ENCODE measurements at regions not wholly inside any gene's neighbourhood (a gene's known extent, or its start where the extent isn't known, plus 50 kb on each side); places are given as distances from the start of the nearest gene placed in this dataset.

DNA sequence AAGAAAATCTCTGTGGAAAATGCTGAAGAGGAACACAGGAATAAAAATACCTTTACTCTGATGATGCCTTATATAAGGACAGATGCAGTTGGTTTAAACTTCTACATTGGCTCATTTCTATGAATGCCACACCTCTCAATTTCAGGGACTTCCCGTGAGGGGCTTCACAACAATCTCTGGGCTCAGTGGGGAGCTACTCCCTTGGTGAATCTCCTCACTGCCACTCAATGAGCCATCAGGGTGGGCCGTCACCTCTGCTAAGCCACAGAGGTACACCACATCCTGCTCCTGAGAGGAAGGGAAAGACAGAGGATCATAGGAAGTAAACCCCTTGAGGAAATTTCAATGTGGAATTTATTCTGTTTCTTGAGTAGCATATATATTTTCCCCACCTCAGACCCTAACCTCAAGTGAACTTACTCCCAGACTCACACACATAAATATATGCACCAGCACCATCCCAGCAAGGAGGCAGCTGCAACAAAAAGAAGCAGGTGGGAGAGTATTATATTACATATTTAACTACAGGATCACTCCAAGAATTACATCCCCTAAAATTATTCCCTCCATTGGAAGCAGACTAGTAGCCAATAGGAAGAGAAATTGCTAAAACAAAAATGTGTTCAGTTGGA lies 63.3 kb upstream of the PRSS1 start:
- H3K79me2 ChIP-seq (ENCODE audit: insufficient read depth, low read length), result no peaks in the 10 kb centered on the region
- no peaks in the 10 kb centered on the region for H3F3A ChIP-seq (ENCODE audit: low read depth)
- H2AFZ ChIP-seq (ENCODE audit: low read length), result no peak overlapping the region
- no peak overlapping the region for H3K4me3 ChIP-seq (ENCODE audit: low read length, poor library complexity, severe bottlenecking)
- H3K9me2 ChIP-seq (replicated peaks; ENCODE audit: low read depth, low read length), result no peaks in the 10 kb centered on the region
- no peaks in the 10 kb centered on the region for H3K4me1 ChIP-seq (ENCODE audit: insufficient read depth, low read length, poor library complexity, severe bottlenecking)
- H3K36me3 ChIP-seq (ENCODE audit: insufficient read depth, low read length), result no peaks in the 10 kb centered on the region
- H3K27me3 ChIP-seq (ENCODE audit: insufficient read depth, low read length, poor library complexity, severe bottlenecking), result no peaks in the 10 kb centered on the region
- no peaks in the 10 kb centered on the region for H4K20me1 ChIP-seq (ENCODE audit: insufficient read depth, low read length, poor library complexity, severe bottlenecking)
- H3K9ac ChIP-seq (ENCODE audit: low read depth, low read length, poor library complexity, severe bottlenecking), result no peak overlapping the region
- TF ChIP-seq, protein P1, sequence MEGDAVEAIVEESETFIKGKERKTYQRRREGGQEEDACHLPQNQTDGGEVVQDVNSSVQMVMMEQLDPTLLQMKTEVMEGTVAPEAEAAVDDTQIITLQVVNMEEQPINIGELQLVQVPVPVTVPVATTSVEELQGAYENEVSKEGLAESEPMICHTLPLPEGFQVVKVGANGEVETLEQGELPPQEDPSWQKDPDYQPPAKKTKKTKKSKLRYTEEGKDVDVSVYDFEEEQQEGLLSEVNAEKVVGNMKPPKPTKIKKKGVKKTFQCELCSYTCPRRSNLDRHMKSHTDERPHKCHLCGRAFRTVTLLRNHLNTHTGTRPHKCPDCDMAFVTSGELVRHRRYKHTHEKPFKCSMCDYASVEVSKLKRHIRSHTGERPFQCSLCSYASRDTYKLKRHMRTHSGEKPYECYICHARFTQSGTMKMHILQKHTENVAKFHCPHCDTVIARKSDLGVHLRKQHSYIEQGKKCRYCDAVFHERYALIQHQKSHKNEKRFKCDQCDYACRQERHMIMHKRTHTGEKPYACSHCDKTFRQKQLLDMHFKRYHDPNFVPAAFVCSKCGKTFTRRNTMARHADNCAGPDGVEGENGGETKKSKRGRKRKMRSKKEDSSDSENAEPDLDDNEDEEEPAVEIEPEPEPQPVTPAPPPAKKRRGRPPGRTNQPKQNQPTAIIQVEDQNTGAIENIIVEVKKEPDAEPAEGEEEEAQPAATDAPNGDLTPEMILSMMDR (conservative IDR thresholded peaks at IDR 0.05; ENCODE audit: low read length), result no peak
- TF ChIP-seq EZH2phosphoT487 (IDR thresholded peaks at IDR 0.05; ENCODE audit: borderline replicate concordance), result no peak
- H3K4me2 ChIP-seq (ENCODE audit: low read depth, low read length, poor library complexity, severe bottlenecking), result no peak overlapping the region
- no peaks in the 10 kb centered on the region for H3K9me3 ChIP-seq (ENCODE audit: insufficient read depth, low read depth, low read length)

DNA sequence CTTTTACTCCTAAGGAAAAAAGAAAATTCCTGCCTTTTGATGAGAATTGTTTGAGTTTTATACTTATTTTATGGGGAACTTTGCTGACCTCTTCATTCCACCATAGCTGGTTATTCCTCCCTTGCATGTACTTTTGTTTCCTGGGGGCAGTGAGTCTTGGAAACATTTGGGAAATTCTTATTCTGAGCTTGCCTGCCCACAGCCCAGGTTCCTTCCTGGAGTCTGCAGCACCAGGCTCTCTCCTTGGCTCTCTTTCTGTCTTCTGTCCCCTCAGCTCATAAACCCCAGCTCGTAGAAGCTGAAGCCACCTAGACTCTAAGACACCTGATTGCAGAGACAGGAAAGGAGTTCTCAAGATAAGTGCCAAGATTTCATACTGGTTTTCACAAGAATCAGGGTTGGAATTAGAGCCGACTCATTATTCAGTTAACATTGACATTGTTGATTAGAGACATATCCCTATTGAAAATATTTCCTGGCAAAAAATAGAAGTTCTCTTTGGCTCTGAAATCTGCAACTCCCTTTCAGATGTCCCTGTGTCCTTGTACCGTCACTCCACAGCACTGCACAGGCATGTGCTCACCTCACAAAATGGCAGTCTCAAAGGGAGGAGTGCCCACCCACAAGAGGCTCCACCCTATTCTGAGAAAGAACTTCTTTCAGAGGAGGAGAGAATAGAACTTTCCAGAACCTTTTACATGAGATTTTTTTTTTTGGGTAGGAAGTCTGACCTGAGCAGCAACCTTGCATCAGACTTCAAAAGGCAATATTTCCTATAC lies 67.8 kb upstream of the PRSS1 start:
- Histone ChIP-seq H3K4me1 (ENCODE audit: insufficient read depth, low read length, poor library complexity, severe bottlenecking) (no peaks in the 10 kb centered on the region), H3K36me3 (ENCODE audit: insufficient read depth, low read length) (no peaks in the 10 kb centered on the region), H3K9ac (ENCODE audit: low read depth, low read length, poor library complexity, severe bottlenecking) (no peak overlapping the region), H2AFZ (ENCODE audit: low read length) (no peak overlapping the region), H3K79me2 (ENCODE audit: insufficient read depth, low read length) (no peaks in the 10 kb centered on the region), H3K9me2 (replicated peaks; ENCODE audit: low read depth, low read length) (no peaks in the 10 kb centered on the region), H3F3A (ENCODE audit: low read depth) (no peaks in the 10 kb centered on the region), H4K20me1 (ENCODE audit: insufficient read depth, low read length, poor library complexity, severe bottlenecking) (no peaks in the 10 kb centered on the region), H3K9me3 (ENCODE audit: insufficient read depth, low read depth, low read length) (no peaks in the 10 kb centered on the region), H3K4me3 (ENCODE audit: low read length, poor library complexity, severe bottlenecking) (no peak overlapping the region), H3K4me2 (ENCODE audit: low read depth, low read length, poor library complexity, severe bottlenecking) (no peak overlapping the region), H3K27me3 (ENCODE audit: insufficient read depth, low read length, poor library complexity, severe bottlenecking) (no peaks in the 10 kb centered on the region)
- TF ChIP-seq, protein P1 (conservative IDR thresholded peaks at IDR 0.05; ENCODE audit: low read length), result no peak
- no peak for TF ChIP-seq EZH2phosphoT487 (IDR thresholded peaks at IDR 0.05; ENCODE audit: borderline replicate concordance)

DNA sequence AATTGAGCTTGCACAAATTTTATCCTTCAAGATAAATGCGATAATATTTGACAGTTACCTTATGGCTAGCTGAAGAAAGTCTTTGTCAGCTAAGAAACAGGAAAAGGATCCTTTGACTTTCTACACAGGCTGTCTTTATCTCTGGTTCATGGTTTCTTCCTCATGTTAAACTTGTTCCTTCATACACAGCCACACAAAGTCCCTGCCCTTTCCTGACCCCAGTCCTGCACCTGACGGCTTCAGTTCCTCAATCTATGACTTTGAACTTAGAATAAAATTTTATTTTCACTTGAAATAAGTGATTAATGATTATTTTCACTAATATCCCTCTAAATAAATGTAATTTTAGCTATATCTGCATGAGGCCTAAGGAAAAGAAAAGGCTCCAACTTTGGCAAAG lies 77.8 kb upstream of the PRSS1 start:
- Histone ChIP-seq H3K79me2 (ENCODE audit: insufficient read depth, low read length) (no peaks in the 10 kb centered on the region), H2AFZ (ENCODE audit: low read length) (no peak overlapping the region), H3K9me2 (replicated peaks; ENCODE audit: low read depth, low read length) (no peaks in the 10 kb centered on the region), H3K9ac (ENCODE audit: low read depth, low read length, poor library complexity, severe bottlenecking) (no peak overlapping the region), H3K9me3 (ENCODE audit: insufficient read depth, low read depth, low read length) (no peaks in the 10 kb centered on the region), H3K4me2 (ENCODE audit: low read depth, low read length, poor library complexity, severe bottlenecking) (no peak overlapping the region), H3F3A (ENCODE audit: low read depth) (no peaks in the 10 kb centered on the region), H3K4me1 (ENCODE audit: insufficient read depth, low read length, poor library complexity, severe bottlenecking) (no peaks in the 10 kb centered on the region), H3K27me3 (ENCODE audit: insufficient read depth, low read length, poor library complexity, severe bottlenecking) (no peaks in the 10 kb centered on the region), H3K36me3 (ENCODE audit: insufficient read depth, low read length) (no peaks in the 10 kb centered on the region), H3K4me3 (ENCODE audit: low read length, poor library complexity, severe bottlenecking) (no peak overlapping the region), H4K20me1 (ENCODE audit: insufficient read depth, low read length, poor library complexity, severe bottlenecking) (no peaks in the 10 kb centered on the region)
- TF ChIP-seq, protein P1 (conservative IDR thresholded peaks at IDR 0.05; ENCODE audit: low read length), result no peak
- no peak for TF ChIP-seq EZH2phosphoT487 (IDR thresholded peaks at IDR 0.05; ENCODE audit: borderline replicate concordance)

All from Loucy (cell line).